Omental fat pad (tissue), 3 donors: ENCODE measurements at regions not wholly inside any gene's neighbourhood (a gene's known extent, or its start where the extent isn't known, plus 50 kb on each side); places are given as distances from the start of the nearest gene placed in this dataset.

Source experiments
- ATAC-seq: fragments of 150-250 bp; one replicate; pipeline ENCODE4 v1.9.1; 2016; ENCODE audit warnings: mild to moderate bottlenecking, moderate library complexity; ENCODE audit not compliant: low FRiP score
- DNase-seq: peaks from one replicate; pipeline ENCODE4 v3.0.0-alpha.2; 2019; ENCODE audit warnings: low spot score
- CTCF ChIP-seq, 3 donors: fragments of 450-650 bp; IDR thresholded peaks; one replicate each; pipeline ENCODE4 v1.5.1; 2016 to 2017; ENCODE audit warnings: antibody characterized with exemption in 3 of 3, mild to moderate bottlenecking in 3 of 3, moderate library complexity in 2 of 3

- no peak for DNase-seq
- no peak for TF ChIP-seq CTCF (IDR thresholded peaks at IDR 0.05)
- ATAC-seq = no peak
These were observed 129.3 kb upstream of the TPM1 start for GRCh38 chr15:62913246-62913645.

- ATAC-seq (no peak), DNase-seq (no peak)
- TF ChIP-seq CTCF (IDR thresholded peaks at IDR 0.05) = no peak
These were observed 128.0 kb upstream of the TPM1 start for GRCh38 chr15:62914461-62915079.

GRCh38 chr15:62920682-62921502 is 121.7 kb upstream of the TPM1 start:
- TF ChIP-seq CTCF (IDR thresholded peaks at IDR 0.05) = no peak
- no peak for DNase-seq
- peak; percentile 51 for ATAC-seq

GRCh38 chr15:62922514-62922913 is 120.0 kb upstream of the TPM1 start:
- TF ChIP-seq CTCF (IDR thresholded peaks at IDR 0.05) = no peak
- DNase-seq (no peak), ATAC-seq (no peak)

GRCh38 chr15:62925875-62926274 is 116.7 kb upstream of the TPM1 start:
- DNase-seq (no peak), ATAC-seq (no peak)
- no peak for TF ChIP-seq CTCF (IDR thresholded peaks at IDR 0.05)

- no peak for TF ChIP-seq CTCF (IDR thresholded peaks at IDR 0.05)
- DNase-seq = no peak
- no peak for ATAC-seq
These were observed 115.4 kb upstream of the TPM1 start for GRCh38 chr15:62927196-62927595.

- ATAC-seq = peak; percentile 24
- no peak for DNase-seq
- no peak for TF ChIP-seq CTCF (IDR thresholded peaks at IDR 0.05)
These were observed 114.7 kb upstream of the TPM1 start for GRCh38 chr15:62927836-62928235.
